ENCODE measurements at regions not wholly inside any gene's neighbourhood (a gene's known extent, or its start where the extent isn't known, plus 50 kb on each side); places are given as distances from the start of the nearest gene placed in this dataset.

- no peak overlapping the region for H3K27ac ChIP-seq
- TF ChIP-seq POLR2A (IDR thresholded peaks at IDR 0.05) (no peak), CTCF (IDR thresholded peaks at IDR 0.05) (no peak), POLR2AphosphoS5 (IDR thresholded peaks at IDR 0.05) (no peak), EP300 (IDR thresholded peaks at IDR 0.05) (no peak)
- ATAC-seq (ENCODE audit: low FRiP score in 2 of 2) = no peak
- H3K27me3 ChIP-seq = no peaks in the 10 kb centered on the region
- H3K9me3 ChIP-seq = no peaks in the 10 kb centered on the region
- DNase-seq = no peak
- no peaks in the 10 kb centered on the region for H3K4me1 ChIP-seq
- H3K36me3 ChIP-seq = no peaks in the 10 kb centered on the region
- WGBS, 2 donors = 76 to 81% methylated on average over 5 of the region's 5 CpGs
- H3K4me3 ChIP-seq = no peak overlapping the region
Measured at GRCh38 chr3:87805670-87806069, 253.1 kb downstream of the CGGBP1 start.

DNA sequence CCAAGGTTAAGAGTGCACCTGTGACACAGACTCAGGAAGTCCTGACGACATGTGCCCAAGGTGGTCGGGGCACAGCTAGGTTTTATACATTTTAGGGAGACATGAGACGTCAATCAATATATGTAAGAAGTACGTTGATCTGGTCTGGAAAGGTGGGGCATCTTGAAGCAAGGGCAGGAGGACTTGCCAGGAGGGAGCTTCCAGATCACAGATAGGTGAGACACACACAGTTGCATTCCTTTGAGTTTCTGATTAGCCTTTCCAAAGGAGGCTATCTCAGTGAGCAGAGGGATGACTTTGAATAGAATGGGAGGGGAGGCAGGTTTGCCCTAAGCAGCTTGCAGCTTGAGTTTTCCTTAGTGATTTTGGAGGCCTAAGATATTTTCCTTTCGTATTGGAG, 257.4 kb downstream of the CGGBP1 start:
- no peaks in the 10 kb centered on the region for H3K27me3 ChIP-seq
- no peaks in the 10 kb centered on the region for H3K9me3 ChIP-seq
- H3K4me3 ChIP-seq = no peak overlapping the region
- peaks cover 0 to under 1% (median 0%) of the 10 kb centered on the region in 4 donors for H3K4me1 ChIP-seq
- TF ChIP-seq CTCF (IDR thresholded peaks at IDR 0.05) (no peak), POLR2A (IDR thresholded peaks at IDR 0.05) (no peak), POLR2AphosphoS5 (IDR thresholded peaks at IDR 0.05) (no peak), EP300 (IDR thresholded peaks at IDR 0.05) (no peak)
- no peaks in the 10 kb centered on the region for H3K36me3 ChIP-seq
- no peak for DNase-seq
- H3K27ac ChIP-seq = no peak overlapping the region
- 67 to 71% methylated on average over 5 of the region's 5 CpGs for WGBS, 2 donors
- no peak for ATAC-seq (ENCODE audit: low FRiP score in 2 of 2)

DNA sequence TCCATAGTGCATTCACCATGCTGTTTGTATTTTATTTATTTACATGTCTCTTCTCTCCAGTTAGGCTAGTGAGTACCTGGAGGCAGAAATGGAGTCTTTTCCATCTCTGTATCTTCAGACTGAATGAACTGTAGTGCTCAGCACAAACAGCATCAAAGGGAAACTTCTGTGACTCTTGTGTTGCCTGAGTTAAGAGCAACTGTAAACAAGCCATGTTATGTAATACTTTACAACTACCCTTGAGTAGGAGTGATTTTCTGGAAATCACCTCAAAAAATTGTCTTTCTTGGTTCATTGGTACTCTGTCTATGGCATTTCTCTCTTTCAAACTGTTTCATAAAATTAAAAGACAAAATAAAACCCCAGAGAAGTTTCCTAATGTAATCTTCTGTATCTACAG, 258.3 kb downstream of the CGGBP1 start:
- ATAC-seq (ENCODE audit: low FRiP score in 2 of 2) (no peak), DNase-seq (no peak)
- Histone ChIP-seq H3K4me1 (peaks cover 0 to 8% (median 0%) of the 10 kb centered on the region in 4 donors), H3K4me3 (no peak overlapping the region), H3K9me3 (no peaks in the 10 kb centered on the region), H3K27ac (no peak overlapping the region), H3K27me3 (no peaks in the 10 kb centered on the region), H3K36me3 (no peaks in the 10 kb centered on the region)
- TF ChIP-seq POLR2A (IDR thresholded peaks at IDR 0.05) = no peak
- TF ChIP-seq POLR2AphosphoS5 (IDR thresholded peaks at IDR 0.05) = no peak
- no peak for TF ChIP-seq CTCF (IDR thresholded peaks at IDR 0.05)
- TF ChIP-seq EP300 (IDR thresholded peaks at IDR 0.05) = no peak

DNA sequence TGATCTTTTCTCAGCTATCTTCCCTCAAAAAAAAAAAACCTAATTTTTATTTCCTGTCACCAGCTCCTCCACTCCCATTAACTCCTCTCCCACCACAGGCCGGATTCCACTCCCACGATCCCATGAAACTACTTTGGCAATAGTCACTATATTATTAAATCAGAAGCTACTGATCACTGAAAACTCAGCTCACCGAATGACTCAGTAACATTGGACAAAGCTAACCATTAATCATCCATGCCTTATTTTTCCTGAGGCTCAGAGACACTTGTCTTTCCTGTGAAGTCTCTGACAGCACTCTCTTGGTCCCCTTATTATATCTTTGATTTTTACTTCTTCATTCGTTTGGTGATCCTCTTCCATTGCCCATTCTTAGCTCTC, 260.2 kb downstream of the CGGBP1 start:
- ATAC-seq (ENCODE audit: low FRiP score in 2 of 2) = no peak
- Histone ChIP-seq H3K4me3 (no peak overlapping the region), H3K4me1 (peaks cover 0 to 8% (median 0%) of the 10 kb centered on the region in 4 donors), H3K27me3 (no peaks in the 10 kb centered on the region), H3K27ac (no peak overlapping the region), H3K9me3 (no peaks in the 10 kb centered on the region), H3K36me3 (no peaks in the 10 kb centered on the region)
- DNase-seq = no peak
- TF ChIP-seq POLR2AphosphoS5 (IDR thresholded peaks at IDR 0.05) = no peak
- no peak for TF ChIP-seq EP300 (IDR thresholded peaks at IDR 0.05)
- no peak for TF ChIP-seq POLR2A (IDR thresholded peaks at IDR 0.05)
- no peak for TF ChIP-seq CTCF (IDR thresholded peaks at IDR 0.05)
- WGBS, 2 donors = 70 to 78% methylated on average over 4 of the region's 4 CpGs

GRCh38 chr3:87797872-87798566, 260.8 kb downstream of the CGGBP1 start:
- peaks cover under 1 to 9% (median 5%) of the 10 kb centered on the region in 4 donors for H3K4me1 ChIP-seq
- WGBS, 2 donors = 88 to 89% methylated on average over 5 of the region's 5 CpGs

More at GRCh38 chr3:87797872-87798566, 260.8 kb downstream of the CGGBP1 start:
- Histone ChIP-seq H3K27me3 (peaks cover 0 to 5% (median 2%) of the 10 kb centered on the region in 4 donors), H3K9me3 (no peaks in the 10 kb centered on the region), H3K27ac (no peak overlapping the region), H3K4me3 (no peak overlapping the region), H3K36me3 (no peaks in the 10 kb centered on the region)
- no peak for DNase-seq
- TF ChIP-seq EP300 (IDR thresholded peaks at IDR 0.05) (no peak), POLR2AphosphoS5 (IDR thresholded peaks at IDR 0.05) (no peak), POLR2A (IDR thresholded peaks at IDR 0.05) (no peak), CTCF (IDR thresholded peaks at IDR 0.05) (no peak)
- no peak for ATAC-seq (ENCODE audit: low FRiP score in 2 of 2)
